Ramos (cell line): ENCODE measurements at regions not wholly inside any gene's neighbourhood (a gene's known extent, or its start where the extent isn't known, plus 50 kb on each side); places are given as distances from the start of the nearest gene placed in this dataset.

ENCODE experiments used
- in situ Hi-C: fragments of 300-500 bp; cut with MboI; formaldehyde crosslinking; loops from one replicate; pipeline ENCODE4 v1.14.3; 2022; ENCODE audit warnings: low sequenced_read_pairs; ENCODE audit not compliant: unreplicated experiment

DNA sequence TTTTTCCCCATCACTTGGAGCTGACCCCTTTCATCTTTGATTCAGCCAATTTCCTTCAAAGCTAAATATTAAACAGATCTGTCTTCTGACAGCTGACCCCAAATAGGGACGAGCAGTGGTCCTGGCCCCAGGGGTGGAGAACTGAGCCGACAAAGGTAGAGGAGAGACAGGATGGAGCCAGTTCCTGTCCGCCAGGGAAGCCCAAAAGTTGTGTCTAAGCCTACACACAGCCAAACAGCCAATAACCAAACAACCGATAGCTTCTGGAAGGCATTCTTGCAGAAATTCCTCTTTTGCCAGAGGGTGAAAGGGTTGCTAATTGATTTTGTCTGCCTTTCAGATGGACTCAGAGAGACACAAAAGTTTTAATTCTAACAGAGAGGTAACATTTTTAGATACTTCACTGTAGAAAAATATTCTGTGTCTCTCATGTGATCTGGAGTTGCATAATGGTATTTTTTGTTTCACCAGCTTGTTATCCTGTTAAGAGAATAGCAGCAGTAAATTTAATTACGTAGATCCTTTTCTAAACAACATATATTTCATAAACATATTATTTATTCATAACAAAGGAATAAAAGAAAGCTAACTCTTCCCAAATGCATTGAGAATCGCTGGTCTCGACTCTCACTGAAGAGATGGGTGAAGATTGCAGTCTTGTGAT is 161.7 kb upstream of the LYZL1 start:
- in situ Hi-C loops, result no loop called here

DNA sequence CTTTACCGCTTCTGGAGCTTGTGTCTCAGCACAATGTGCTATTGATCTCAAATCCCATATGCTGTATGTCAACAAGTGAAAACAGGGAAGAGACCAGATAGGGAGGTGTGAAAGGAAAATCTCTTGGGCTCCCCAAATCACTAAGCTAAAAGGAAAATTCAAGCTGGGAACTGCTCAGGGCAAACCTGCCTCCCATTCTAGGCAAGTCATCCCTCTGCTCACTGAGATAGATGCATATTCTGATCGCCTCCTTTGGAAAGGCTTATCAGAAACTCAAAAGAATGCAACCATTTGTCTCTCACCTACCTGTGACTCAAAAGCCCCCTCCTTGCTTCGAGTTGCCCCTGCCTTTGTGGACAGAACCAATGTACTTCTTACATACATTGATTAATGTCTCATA is 161.1 kb upstream of the LYZL1 start:
- in situ Hi-C loops, result no loop called here

DNA sequence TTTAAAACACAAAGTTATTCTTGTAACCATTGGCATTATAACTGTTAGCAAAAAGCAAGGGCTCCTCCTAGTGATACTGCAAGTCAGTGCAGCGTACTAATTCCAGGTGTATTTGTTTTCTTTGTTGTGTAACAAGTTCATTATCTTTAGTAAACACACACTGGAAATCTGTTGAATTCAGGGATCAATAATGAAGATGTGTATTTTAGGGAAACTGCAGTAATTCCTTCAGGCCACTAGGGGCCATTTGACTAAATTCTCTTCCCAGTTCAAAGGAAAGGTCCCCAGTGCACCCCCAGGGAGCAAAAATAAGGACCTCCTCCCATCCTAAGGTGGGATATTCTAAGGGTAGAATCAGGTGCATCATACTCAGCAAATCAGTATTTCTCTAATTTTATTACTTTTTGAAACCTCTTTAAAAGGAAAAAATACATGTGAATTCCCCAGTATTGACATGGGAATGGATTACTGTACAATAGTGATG is 158.6 kb upstream of the LYZL1 start:
- in situ Hi-C loops, result no loop called here

DNA sequence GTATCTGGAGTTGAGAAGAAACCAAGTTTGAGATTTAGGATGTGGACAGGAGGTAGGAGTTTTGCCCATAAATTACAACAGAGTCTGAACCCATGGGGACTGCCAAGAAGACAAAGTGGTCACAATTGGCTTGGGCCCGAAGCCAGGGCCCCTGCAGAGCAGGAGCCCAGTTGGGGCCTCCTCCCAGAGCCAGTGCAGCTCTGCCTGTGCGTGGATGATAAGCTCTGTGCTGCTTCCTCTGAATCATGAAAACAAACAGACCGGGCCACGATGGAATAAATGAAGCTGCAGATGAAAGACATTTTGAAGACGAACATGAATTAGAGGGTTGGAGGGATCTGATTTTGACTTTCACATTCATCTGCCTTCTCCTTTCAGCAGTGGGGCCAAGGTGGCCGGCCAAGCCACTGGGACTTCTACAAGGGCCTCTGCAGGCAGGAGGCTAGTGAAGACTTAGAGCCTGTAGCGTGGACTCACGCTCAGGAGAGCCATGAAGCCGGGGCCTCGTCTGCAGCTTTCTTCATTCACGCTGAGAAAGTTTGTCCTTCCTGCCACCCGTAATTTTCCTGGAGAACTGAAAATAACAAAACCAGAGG is 156.8 kb upstream of the LYZL1 start:
- in situ Hi-C loops, result no loop called here

DNA sequence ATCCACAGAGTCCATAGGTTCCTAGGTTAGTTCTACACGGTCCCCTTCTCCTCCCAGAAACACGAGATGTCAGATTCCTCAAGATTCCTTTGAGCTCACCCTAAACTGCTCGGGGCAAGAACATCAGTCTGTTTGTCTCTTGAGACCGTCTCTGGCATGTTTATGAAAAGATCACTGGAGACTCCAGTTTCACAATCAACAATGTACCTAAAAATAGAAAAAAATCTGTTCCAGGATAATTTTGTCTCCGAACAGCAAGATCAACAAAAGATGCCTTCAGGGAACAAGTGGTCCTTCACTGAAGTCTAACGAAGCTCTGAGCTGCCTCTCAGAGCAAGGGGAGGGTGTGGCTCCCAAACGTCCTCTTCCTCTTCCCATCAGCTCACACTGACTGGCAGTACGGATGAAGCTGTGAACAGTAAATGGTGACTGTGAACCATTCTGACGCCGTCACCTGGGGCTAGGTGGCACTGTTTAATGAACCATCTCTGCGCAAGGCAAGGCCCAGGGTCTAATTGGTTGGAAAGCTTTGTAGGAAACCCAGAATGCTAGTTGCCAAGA is 156.2 kb upstream of the LYZL1 start:
- in situ Hi-C loops, result no loop called here

DNA sequence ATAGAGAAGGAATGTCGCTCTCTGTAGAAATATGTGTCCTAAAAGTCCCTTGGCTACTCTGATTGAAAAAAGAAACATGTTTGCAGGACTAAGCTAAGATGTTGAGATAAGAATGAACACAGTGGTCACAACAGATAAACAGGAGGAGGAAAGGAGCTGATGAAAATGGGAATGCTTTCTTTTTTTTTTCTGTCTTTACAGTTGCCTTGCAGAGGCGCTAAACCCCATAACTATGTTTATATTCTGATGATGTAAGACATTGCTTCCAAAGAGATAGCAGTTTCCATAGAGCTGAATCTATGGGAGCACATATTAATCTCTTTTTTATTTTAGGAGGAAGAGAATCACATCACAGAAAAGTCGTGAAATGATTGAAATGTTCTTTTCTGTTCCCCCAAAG is 153.5 kb upstream of the LYZL1 start:
- in situ Hi-C loops, result no loop called here

DNA sequence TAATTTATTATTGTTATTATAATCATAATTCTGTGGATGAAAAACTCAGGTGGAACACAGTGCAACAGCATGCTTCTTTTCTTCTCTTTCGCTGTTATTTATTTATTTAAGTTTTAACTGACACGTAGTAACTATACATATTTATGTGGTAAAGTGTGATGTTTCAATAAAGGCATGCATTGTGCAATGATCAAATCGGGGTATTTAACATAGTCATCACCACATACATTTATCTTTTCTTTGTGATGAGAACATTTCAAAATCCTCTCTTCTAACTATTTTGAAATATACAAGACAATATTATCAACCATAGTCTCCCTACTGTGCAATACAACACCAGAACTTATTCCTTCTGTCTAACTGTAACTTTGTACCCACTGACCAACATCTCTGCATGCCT is 152.5 kb upstream of the LYZL1 start:
- in situ Hi-C loops, result no loop called here

DNA sequence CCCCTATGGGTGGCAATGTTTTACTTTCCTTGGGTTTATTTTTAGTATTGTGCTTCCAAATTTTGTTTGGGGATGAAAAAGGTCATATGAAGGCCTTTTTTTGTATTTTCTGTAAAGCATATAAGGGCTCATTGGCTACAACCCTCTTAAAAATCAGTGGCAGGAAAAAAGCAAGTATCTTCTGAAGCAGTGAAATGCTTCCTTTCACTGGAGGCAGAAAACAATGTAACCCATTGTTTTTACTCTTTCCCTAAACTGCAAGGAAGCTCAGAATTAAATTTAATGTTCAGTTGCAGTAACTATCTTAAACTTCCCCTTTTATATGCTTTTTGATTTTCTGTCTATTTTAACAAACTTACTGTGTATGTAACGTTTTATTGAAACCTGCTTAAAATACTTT is 148.7 kb upstream of the LYZL1 start:
- in situ Hi-C loops, result no loop called here

DNA sequence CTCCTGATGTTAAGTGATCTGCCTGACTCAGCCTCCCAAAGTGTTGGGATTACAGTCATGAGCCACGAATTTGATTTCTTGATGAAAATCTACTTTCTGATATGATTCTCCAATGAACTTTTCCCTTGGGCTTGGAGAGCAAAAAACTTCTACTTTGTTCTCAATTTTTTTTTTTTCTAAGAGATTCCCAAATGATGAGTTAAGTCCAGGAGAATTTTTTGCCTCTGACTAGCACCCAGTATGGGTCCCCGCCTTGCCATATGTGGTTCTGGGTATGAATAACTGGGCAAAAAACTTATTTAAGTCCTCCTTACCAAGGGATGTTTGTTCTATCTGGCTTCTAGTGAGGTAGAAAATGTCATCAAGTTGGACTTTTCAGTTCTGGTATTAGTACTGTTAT is 147.9 kb upstream of the LYZL1 start:
- in situ Hi-C loops, result no loop called here

DNA sequence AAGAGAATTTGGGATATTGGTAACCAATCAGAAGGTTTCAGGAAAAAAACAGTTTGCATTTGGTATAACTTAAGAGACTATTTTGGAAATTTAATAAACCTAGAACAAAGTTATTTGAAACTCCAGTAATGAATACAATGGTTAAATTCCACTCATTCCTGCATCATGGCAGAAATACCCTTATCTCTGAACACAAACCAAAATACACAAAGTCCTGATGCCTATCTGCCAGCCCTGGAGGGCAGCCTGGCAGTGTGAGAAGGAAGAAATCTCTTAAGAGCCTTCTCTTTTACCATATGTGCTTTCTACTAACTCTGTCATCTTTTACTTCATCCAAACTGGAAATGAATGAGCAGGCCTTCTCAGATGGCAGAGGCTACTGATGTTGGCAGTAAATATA is 147.1 kb upstream of the LYZL1 start:
- in situ Hi-C loops, result no loop called here

DNA sequence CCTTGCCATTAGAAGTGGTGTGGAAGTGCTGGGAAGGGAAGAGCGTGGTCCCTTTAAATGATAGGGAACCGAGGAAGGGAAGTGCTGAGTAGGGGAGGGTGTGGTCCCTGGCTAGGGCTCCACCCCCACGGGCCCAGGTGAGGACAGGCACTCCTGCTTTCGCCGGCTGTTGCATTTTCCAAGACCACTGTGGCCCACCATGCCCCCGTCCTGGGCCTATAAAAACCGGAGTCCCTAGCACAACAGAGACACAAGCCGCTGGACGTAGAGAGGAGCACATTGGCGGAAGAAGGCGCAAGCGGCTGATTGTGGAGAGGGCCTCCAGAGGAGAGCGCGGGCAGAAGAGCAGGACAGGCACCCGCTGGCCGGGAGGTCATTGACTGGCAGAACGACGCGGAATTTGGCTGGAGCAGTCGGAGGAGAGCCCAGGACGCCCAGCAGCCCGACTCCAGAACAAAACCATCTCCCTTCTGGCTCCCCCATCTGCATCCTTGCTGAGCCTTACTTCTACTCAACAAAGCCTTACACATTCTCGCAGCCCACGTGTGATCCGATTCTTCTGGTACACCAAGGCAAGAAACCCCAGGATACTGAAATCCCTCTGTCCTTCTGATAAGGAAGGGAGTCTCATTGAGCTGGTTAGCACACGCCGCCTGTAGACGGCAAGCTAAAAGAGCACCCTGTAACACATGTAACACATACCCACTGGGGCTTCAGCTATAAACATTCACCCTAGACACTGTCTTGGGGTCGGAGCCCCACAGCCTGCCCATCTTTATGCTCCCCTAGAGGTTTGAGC is 146.2 kb upstream of the LYZL1 start:
- in situ Hi-C loops, result no loop called here

DNA sequence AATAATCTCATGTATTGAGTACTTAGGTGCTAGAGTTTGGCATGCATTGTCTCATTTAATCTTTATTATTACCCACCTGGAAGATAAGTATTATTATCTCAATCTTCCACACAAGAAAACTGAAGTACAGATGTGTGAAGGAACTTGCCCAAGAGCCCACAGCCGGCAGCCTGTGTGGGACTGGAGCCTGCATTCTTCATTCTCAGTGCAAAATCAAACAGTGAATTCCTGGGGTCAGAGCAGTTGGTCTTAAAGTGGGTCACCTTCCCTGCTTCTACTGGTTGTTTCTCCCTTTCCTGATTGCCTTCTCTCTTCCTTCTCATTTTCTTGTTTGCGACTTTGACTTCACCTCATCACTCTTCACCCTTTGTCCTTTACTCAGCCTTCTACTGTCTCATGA is 144.7 kb upstream of the LYZL1 start:
- in situ Hi-C loops, result no loop called here

DNA sequence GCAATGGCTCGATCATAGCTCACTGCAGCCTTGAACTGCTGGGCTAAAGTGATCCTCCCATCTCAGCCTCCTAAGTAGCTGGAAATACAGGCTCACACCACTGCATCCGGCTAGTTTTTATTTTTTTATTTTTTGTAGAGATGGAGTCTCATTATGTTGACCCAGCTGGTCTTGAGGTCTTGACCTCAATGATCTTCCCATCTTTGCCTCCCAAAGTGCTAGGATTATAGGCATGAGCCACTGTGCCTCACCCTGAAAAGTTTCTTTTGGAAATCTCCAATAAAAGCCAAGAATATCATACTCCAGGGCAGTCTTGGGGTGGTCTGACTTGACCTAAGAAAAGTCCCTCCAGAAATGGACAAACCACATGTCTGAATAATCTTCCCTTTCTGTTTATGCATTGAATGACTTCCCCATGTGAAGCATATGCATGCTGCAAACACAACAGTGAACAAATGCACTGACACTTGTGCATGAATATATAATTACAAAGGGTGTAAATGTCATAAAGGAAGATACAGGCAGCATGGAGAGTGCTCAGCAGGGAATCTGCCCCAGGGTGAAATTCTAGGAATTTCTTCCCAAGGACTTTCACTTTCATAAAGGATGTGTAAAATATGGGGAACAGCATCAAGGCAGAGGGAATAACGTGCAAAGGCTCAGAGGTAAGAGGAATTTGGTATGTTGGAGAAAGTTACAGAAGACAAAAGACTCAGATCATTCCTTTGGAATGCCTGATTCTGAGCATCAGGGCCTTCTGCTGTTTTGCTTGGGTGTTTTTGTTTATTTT is 142.4 kb upstream of the LYZL1 start:
- in situ Hi-C loops, result no loop called here

DNA sequence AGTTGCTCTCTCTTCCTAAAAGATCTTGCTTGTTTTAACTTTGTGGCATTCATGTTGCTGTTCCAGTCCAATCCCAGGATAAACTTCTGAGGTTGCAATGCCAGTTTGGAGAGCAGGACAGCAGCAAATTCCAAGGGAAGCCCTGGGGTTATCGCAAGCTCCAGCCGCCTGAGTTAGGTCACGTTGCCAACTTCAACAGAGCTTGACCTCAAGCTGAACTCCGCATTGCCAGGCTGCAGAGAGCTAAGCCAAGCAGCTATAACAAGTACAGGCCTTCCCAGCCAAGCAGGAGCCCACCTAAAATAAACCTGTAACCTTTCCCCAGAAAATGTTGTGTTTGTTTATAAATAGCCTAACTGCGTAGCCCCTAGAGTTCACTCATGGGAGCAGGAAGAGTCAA is 138.9 kb upstream of the LYZL1 start:
- in situ Hi-C loops, result no loop called here

DNA sequence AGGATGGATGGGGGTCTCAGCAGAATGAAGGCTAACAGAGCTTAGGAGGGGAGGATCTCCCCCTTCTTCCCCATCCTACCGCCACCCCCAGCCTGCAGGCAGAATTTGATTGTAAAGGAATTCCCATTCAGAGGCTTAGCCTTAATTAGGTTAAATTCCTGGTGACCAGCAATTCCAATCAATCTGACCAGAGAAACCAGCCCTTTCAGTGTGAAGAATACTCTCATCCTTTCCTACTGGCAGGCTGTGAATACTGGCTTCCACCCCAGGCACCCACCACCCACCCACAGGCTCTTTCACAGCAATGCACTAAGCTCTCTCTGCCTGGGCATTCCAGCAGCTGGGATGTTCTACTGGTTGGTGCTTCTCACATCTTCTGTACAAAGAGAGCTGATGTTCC is 137.9 kb upstream of the LYZL1 start:
- in situ Hi-C loops, result no loop called here

DNA sequence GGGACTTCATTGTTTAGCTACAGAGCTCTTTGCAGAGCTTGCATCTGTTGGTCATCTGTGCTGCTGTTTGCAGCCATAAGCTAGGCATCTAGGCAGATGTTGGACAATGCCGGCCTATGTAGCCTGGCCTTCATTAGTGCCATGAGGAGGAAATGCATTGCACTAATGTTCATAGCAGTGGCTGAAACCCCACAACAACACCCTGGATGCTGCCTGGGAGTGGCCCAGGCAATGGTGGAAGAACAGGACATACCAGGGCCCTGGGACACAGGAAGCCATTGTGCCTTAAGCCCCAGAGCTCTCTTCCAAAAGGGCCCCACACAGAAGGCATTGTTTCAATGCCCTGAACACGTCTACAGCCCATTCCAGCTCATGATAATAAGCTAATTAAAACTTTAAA is 131.5 kb upstream of the LYZL1 start:
- in situ Hi-C loops, result no loop called here

DNA sequence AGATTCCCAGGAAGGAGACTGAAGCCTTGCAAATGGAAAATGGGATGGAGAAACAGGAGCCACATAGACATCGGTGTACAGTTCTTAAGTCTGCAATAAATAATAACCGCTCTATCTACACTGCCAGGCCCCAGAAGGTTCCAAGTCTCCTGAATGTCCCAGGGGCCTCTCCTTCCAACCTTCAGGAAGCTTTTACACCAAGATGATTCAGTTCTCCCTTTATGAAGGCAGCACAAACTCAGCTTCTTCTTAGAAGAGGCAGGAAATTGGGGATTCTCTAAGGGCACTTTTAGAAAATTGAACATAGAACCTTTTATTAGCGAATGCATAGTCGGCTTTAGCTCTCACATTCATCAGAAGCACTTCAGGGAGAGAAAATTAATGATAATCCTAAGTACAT is 130.8 kb upstream of the LYZL1 start:
- in situ Hi-C loops, result no loop called here

DNA sequence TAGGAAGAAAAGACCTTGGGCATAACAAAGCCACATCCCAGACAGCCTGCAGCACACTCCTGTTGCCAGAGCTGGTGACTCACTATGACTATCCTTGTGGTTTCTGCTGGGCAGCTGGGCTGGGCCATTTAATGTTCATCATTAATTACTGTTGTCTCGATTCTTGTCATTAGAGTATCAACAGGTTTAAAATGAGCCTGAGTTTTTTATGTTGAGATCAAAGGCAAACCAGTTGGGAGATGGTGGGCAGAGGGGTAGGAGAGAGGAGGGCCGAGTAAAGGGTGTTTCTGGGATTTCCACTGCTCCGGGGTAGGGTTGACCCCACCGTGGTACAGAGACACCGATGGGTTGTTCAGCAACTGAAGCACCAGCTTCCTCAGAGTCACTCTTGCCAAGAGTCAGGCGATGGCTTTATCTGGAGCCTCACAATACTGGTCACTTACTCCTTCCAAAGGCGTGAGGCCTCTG is 128.7 kb upstream of the LYZL1 start:
- in situ Hi-C loops, result no loop called here

DNA sequence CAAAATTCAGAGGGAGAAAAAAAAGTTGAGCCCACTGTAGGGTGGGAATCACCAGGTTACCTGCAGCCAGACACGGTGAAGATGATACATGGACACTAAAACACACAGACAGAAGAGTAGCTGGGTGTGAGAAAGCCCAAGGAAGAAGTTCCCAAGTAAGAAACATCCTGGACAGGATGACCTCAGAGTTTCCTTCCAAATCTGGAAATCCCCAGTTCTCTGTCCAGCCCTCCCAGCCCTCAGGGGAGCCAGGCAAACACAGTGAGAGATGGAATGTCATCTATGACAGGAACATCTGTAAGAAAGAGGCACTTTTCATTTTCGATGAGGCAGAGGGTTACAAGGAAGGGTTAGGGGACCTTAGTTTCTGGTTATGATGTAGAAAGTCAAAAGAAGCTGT is 125.1 kb upstream of the LYZL1 start:
- in situ Hi-C loops, result no loop called here

DNA sequence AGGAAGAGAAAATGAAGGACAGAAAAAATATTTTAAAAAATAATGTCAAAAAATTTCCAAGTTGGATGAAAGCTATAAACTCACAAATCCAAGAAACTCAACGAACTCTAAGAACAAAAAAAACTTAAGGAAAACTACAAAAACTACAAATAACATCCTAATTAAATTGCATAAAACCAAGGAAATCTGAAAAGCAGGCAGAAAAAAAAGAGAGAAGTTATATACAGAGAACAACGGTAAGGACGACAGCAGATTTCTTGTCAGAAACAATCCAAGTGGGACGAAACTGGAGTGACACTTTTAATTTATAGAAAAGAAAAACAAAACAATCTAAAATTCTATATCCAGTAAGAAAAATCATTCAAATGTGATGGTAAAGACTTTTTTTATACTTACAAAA is 122.2 kb upstream of the LYZL1 start:
- in situ Hi-C loops, result no loop called here
